DND-41 (cell line): ENCODE measurements at regions not wholly inside any gene's neighbourhood (a gene's known extent, or its start where the extent isn't known, plus 50 kb on each side); places are given as distances from the start of the nearest gene placed in this dataset.

Experiments
- ATAC-seq: fragments of 200-7000 bp; cut with Tn5 transposase; 3 replicates; pipeline ENCODE4 v1.9.1; 2021; ENCODE audit warnings: low read depth; ENCODE audit not compliant: insufficient read depth
- DNase-seq: peaks from one replicate; pipeline ENCODE4 v3.0.0-alpha.2; 2020
- H2AFZ ChIP-seq: 2 replicates; pipeline ENCODE4 v1.6.0; 2012; ENCODE audit warnings: low read depth, low read length
- H3K27ac ChIP-seq: 2 replicates; pipeline ENCODE4 v1.5.1; 2012; ENCODE audit warnings: low read length, inconsistent platforms
- H3K27me3 ChIP-seq: fragments of 200-600 bp; sonication (generic); 2 replicates; pipeline ENCODE4 v1.6.0; 2012; ENCODE audit warnings: low read length, mild to moderate bottlenecking, inconsistent platforms; ENCODE audit not compliant: insufficient read depth, poor library complexity
- H3K36me3 ChIP-seq: 2 replicates; pipeline ENCODE4 v1.5.1; 2012; ENCODE audit warnings: low read length, inconsistent platforms; ENCODE audit not compliant: insufficient read depth
- H3K4me1 ChIP-seq: 2 replicates; pipeline ENCODE4 v1.5.1; 2012; ENCODE audit warnings: mild to moderate bottlenecking, low read length; ENCODE audit not compliant: insufficient read depth
- H3K4me2 ChIP-seq: 2 replicates; pipeline ENCODE4 v1.6.0; 2012; ENCODE audit warnings: mild to moderate bottlenecking, moderate library complexity, low read length, inconsistent platforms; ENCODE audit not compliant: insufficient read depth
- H3K4me3 ChIP-seq, 2 experiments: fragments of 200-600 bp in 1 of 2; shearing (Covaris generic) in 1 of 2; 2 replicates each; pipeline ENCODE4 v1.5.1; 2012 to 2016; ENCODE audit warnings: inconsistent platforms in 2 of 2, low read length in 2 of 2, mild to moderate bottlenecking in 2 of 2, low read depth in 1 of 2, moderate library complexity in 1 of 2
- H3K79me2 ChIP-seq: 2 replicates; pipeline ENCODE4 v1.6.0; 2012; ENCODE audit warnings: low read length, inconsistent platforms; ENCODE audit not compliant: insufficient read depth
- H3K9ac ChIP-seq: 2 replicates; pipeline ENCODE4 v1.6.0; 2012; ENCODE audit warnings: low read depth, mild to moderate bottlenecking, inconsistent platforms, low read length, moderate library complexity
- H3K9me3 ChIP-seq: 2 replicates; pipeline ENCODE4 v1.5.1; 2012; ENCODE audit warnings: low read length, moderate library complexity, mild to moderate bottlenecking, inconsistent platforms; ENCODE audit not compliant: insufficient read depth, severe bottlenecking
- H4K20me1 ChIP-seq: 2 replicates; pipeline ENCODE4 v1.6.0; 2012; ENCODE audit warnings: low read length; ENCODE audit not compliant: insufficient read depth
- CTCF ChIP-seq: IDR thresholded peaks from 2 replicates; pipeline ENCODE4 v1.5.1; 2012; ENCODE audit warnings: borderline replicate concordance, low read length, moderate library complexity, mild to moderate bottlenecking; ENCODE audit not compliant: poor library complexity, severe bottlenecking; ENCODE audit errors: extremely low read depth
- EZH2 ChIP-seq: IDR thresholded peaks from 3 replicates; pipeline ENCODE4 v1.6.1; 2012; ENCODE audit warnings: borderline replicate concordance, low read depth, mild to moderate bottlenecking, moderate library complexity, low read length, inconsistent platforms; ENCODE audit not compliant: severe bottlenecking

- Histone ChIP-seq H3K9ac (no peak overlapping the region), H3K4me1 (no peaks in the 10 kb centered on the region), H3K27me3 (no peaks in the 10 kb centered on the region), H2AFZ (no peak overlapping the region), H4K20me1 (no peaks in the 10 kb centered on the region), H3K79me2 (no peaks in the 10 kb centered on the region), H3K36me3 (no peaks in the 10 kb centered on the region), H3K9me3 (peaks cover 2% of the 10 kb centered on the region), H3K4me3 (no peak overlapping the region), H3K27ac (no peak overlapping the region), H3K4me2 (no peak overlapping the region)
- DNase-seq, result no peak
- no peak for ATAC-seq
- TF ChIP-seq EZH2 (no peak), CTCF (no peak)
Measured at GRCh38 chr18:43435851-43436250, 158.6 kb upstream of the SYT4 start.

- Histone ChIP-seq H4K20me1 (no peaks in the 10 kb centered on the region), H3K27me3 (no peaks in the 10 kb centered on the region), H3K27ac (no peak overlapping the region), H3K36me3 (no peaks in the 10 kb centered on the region), H3K4me2 (no peak overlapping the region), H2AFZ (no peak overlapping the region), H3K9ac (no peak overlapping the region), H3K4me1 (no peaks in the 10 kb centered on the region), H3K4me3 (no peak overlapping the region), H3K79me2 (no peaks in the 10 kb centered on the region), H3K9me3 (peaks cover 2% of the 10 kb centered on the region)
- no peak for ATAC-seq
- TF ChIP-seq EZH2 (no peak), CTCF (no peak)
- no peak for DNase-seq
Measured at GRCh38 chr18:43442131-43442530, 164.8 kb upstream of the SYT4 start.

- TF ChIP-seq EZH2, result no peak
- ATAC-seq, result no peak
- DNase-seq, result no peak
- H3K4me3 ChIP-seq, result no peak overlapping the region
- no peaks in the 10 kb centered on the region for H3K4me1 ChIP-seq
- H3K36me3 ChIP-seq, result no peaks in the 10 kb centered on the region
- H3K4me2 ChIP-seq, result no peak overlapping the region
- H3K9me3 ChIP-seq, result peaks cover 2% of the 10 kb centered on the region
- H3K9ac ChIP-seq, result no peak overlapping the region
- H2AFZ ChIP-seq, result no peak overlapping the region
- no peaks in the 10 kb centered on the region for H3K27me3 ChIP-seq
- no peaks in the 10 kb centered on the region for H3K79me2 ChIP-seq
- H3K27ac ChIP-seq, result no peak overlapping the region
- no peaks in the 10 kb centered on the region for H4K20me1 ChIP-seq
Measured at GRCh38 chr18:43442571-43442970, 165.3 kb upstream of the SYT4 start.

- Histone ChIP-seq H3K9ac (no peak overlapping the region), H3K27me3 (no peaks in the 10 kb centered on the region), H3K79me2 (no peaks in the 10 kb centered on the region), H2AFZ (no peak overlapping the region), H3K4me1 (no peaks in the 10 kb centered on the region), H3K4me2 (no peak overlapping the region), H3K4me3 (no peak overlapping the region), H3K27ac (no peak overlapping the region), H3K36me3 (no peaks in the 10 kb centered on the region), H3K9me3 (peaks cover 20% of the 10 kb centered on the region), H4K20me1 (no peaks in the 10 kb centered on the region)
- no peak for DNase-seq
- no peak for ATAC-seq
- TF ChIP-seq CTCF (no peak), EZH2 (no peak)
Measured at GRCh38 chr18:43465483-43465882, 188.2 kb upstream of the SYT4 start.
